Endothelial cell of umbilical vein (primary cell): ENCODE measurements at regions not wholly inside any gene's neighbourhood (a gene's known extent, or its start where the extent isn't known, plus 50 kb on each side); places are given as distances from the start of the nearest gene placed in this dataset.

ENCODE experiments used
- POLR2AphosphoS5 ChIP-seq: IDR thresholded peaks from 2 replicates; pipeline ENCODE4 v1.6.1; 2012; ENCODE audit warnings: low read depth, mild to moderate bottlenecking, control low read depth, low read length, moderate library complexity; ENCODE audit not compliant: insufficient read depth
- TF ChIP-seq, protein P1 (sequence below), 2 donors: IDR thresholded peaks; 1 replicate in 1 of 2; 2 replicates in 1 of 2; pipeline ENCODE4 v1.5.1; 2011; ENCODE audit warnings: low read length in 2 of 2, mild to moderate bottlenecking in 2 of 2, moderate library complexity in 2 of 2, control low read depth in 1 of 2, inconsistent platforms in 1 of 2, low read depth in 1 of 2; ENCODE audit not compliant: insufficient read depth in 1 of 2; ENCODE audit errors: extremely low read depth in 1 of 2

GRCh38 chr3:3509665-3510064 lies 289.6 kb upstream of the LRRN1 start:
- TF ChIP-seq POLR2AphosphoS5, result no peak
- TF ChIP-seq, protein P1, sequence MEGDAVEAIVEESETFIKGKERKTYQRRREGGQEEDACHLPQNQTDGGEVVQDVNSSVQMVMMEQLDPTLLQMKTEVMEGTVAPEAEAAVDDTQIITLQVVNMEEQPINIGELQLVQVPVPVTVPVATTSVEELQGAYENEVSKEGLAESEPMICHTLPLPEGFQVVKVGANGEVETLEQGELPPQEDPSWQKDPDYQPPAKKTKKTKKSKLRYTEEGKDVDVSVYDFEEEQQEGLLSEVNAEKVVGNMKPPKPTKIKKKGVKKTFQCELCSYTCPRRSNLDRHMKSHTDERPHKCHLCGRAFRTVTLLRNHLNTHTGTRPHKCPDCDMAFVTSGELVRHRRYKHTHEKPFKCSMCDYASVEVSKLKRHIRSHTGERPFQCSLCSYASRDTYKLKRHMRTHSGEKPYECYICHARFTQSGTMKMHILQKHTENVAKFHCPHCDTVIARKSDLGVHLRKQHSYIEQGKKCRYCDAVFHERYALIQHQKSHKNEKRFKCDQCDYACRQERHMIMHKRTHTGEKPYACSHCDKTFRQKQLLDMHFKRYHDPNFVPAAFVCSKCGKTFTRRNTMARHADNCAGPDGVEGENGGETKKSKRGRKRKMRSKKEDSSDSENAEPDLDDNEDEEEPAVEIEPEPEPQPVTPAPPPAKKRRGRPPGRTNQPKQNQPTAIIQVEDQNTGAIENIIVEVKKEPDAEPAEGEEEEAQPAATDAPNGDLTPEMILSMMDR (IDR thresholded peaks at IDR 0.05; ENCODE audit: extremely low read depth in 1 of 2, insufficient read depth in 1 of 2, low read depth in 1 of 2, low read length in 2 of 2), result no peak
